ENCODE measurements at regions not wholly inside any gene's neighbourhood (a gene's known extent, or its start where the extent isn't known, plus 50 kb on each side); places are given as distances from the start of the nearest gene placed in this dataset.

- no peak overlapping the region for H3K27ac ChIP-seq
- intact Hi-C loops (cut with DNase I): no loop called here
- H3K4me1 ChIP-seq: peaks cover 0 to 12% (median 0%) of the 10 kb centered on the region in 3 donors
- H3K27me3 ChIP-seq: no peaks in the 10 kb centered on the region
- 60 to 80% methylated on average over 2 of the region's 3 CpGs for WGBS, 2 donors
- DNase-seq: no peak
- H3K36me3 ChIP-seq: no peaks in the 10 kb centered on the region
- H3K4me3 ChIP-seq: no peak overlapping the region
- H3K9me3 ChIP-seq: no peaks in the 10 kb centered on the region
- TF ChIP-seq CTCF (IDR thresholded peaks at IDR 0.05) (no peak), POLR2A (IDR thresholded peaks at IDR 0.05) (no peak)
Observed at GRCh38 chr14:25120261-25120660, 70.3 kb upstream of the STXBP6 start.

- Histone ChIP-seq H3K36me3 (no peaks in the 10 kb centered on the region), H3K9me3 (no peaks in the 10 kb centered on the region), H3K27me3 (no peaks in the 10 kb centered on the region), H3K4me1 (peaks cover 0 to 12% (median 0%) of the 10 kb centered on the region in 3 donors), H3K4me3 (no peak overlapping the region), H3K27ac (no peak overlapping the region)
- intact Hi-C loops (cut with DNase I): no loop called here
- no peak for TF ChIP-seq CTCF (IDR thresholded peaks at IDR 0.05)
- TF ChIP-seq POLR2A (IDR thresholded peaks at IDR 0.05): no peak
- no peak for DNase-seq
- 59 to 61% methylated on average over 2 of the region's 2 CpGs for WGBS, 2 donors
Observed at GRCh38 chr14:25118671-25119070, 68.7 kb upstream of the STXBP6 start.

- WGBS, 2 donors: 77% methylated on average over 1 of the region's 1 CpG; no CpG with 5 or more reads in 1 of the 2 donors
- intact Hi-C loops (cut with DNase I): no loop called here
- peaks cover 0 to 9% (median 0%) of the 10 kb centered on the region in 3 donors for H3K4me1 ChIP-seq
Observed at GRCh38 chr14:25117342-25117741, 67.4 kb upstream of the STXBP6 start.

GRCh38 chr14:25116607-25117006 lies 66.7 kb upstream of the STXBP6 start:
- no peak for TF ChIP-seq POLR2A (IDR thresholded peaks at IDR 0.05)

More at GRCh38 chr14:25117342-25117741, 67.4 kb upstream of the STXBP6 start:
- no peaks in the 10 kb centered on the region for H3K27me3 ChIP-seq
- no peak overlapping the region for H3K4me3 ChIP-seq
- no peaks in the 10 kb centered on the region for H3K36me3 ChIP-seq
- no peak for DNase-seq
- H3K27ac ChIP-seq: no peak overlapping the region
- no peak for TF ChIP-seq CTCF (IDR thresholded peaks at IDR 0.05)
- no peaks in the 10 kb centered on the region for H3K9me3 ChIP-seq

GRCh38 chr14:25113394-25113793 lies 63.4 kb upstream of the STXBP6 start:
- DNase-seq: no peak

More at GRCh38 chr14:25116607-25117006, 66.7 kb upstream of the STXBP6 start:
- H3K27ac ChIP-seq: no peak overlapping the region
- intact Hi-C loops (cut with DNase I): no loop called here
- peaks cover 0 to 2% (median 0%) of the 10 kb centered on the region in 3 donors for H3K4me1 ChIP-seq
- H3K4me3 ChIP-seq: no peak overlapping the region
- no peaks in the 10 kb centered on the region for H3K36me3 ChIP-seq
- no peaks in the 10 kb centered on the region for H3K27me3 ChIP-seq
- DNase-seq: no peak
- no peaks in the 10 kb centered on the region for H3K9me3 ChIP-seq

More at GRCh38 chr14:25113394-25113793, 63.4 kb upstream of the STXBP6 start:
- H3K4me1 ChIP-seq: no peaks in the 10 kb centered on the region
- H3K27ac ChIP-seq: no peak overlapping the region
- TF ChIP-seq POLR2A (IDR thresholded peaks at IDR 0.05) (no peak), CTCF (IDR thresholded peaks at IDR 0.05) (no peak)
- H3K36me3 ChIP-seq: no peaks in the 10 kb centered on the region
- intact Hi-C loops (cut with DNase I): no loop called here
- no peaks in the 10 kb centered on the region for H3K9me3 ChIP-seq
- H3K27me3 ChIP-seq: no peaks in the 10 kb centered on the region
- no peak overlapping the region for H3K4me3 ChIP-seq
- 65 to 92% methylated on average over 1 of the region's 1 CpG for WGBS, 2 donors
